Skeletal muscle satellite cell (primary cell): ENCODE measurements at regions not wholly inside any gene's neighbourhood (a gene's known extent, or its start where the extent isn't known, plus 50 kb on each side); places are given as distances from the start of the nearest gene placed in this dataset.
"Not testable (repeated sequence)": the region's sequence is repeated elsewhere in the genome, so short reads cannot be mapped to it uniquely, and the experiment has no call there.

Experiments
- H3K27me3 ChIP-seq: 2 replicates; pipeline ENCODE4 v1.7.0; 2013; ENCODE audit warnings: low read length; ENCODE audit not compliant: control insufficient read depth, insufficient read depth
- H3K36me3 ChIP-seq: 2 replicates; pipeline ENCODE4 v1.7.0; 2013; ENCODE audit warnings: mild to moderate bottlenecking, control low read depth, low read length; ENCODE audit not compliant: insufficient read depth
- H3K4me1 ChIP-seq: 2 replicates; pipeline ENCODE4 v1.7.0; 2013; ENCODE audit warnings: low read length; ENCODE audit not compliant: control insufficient read depth, insufficient read depth
- H3K4me2 ChIP-seq: 2 replicates; pipeline ENCODE4 v1.7.0; 2013; ENCODE audit warnings: mild to moderate bottlenecking, low read length
- H3K4me3 ChIP-seq: 2 replicates; pipeline ENCODE4 v1.7.0; 2013; ENCODE audit warnings: low read length
- H3K9ac ChIP-seq: 2 replicates; pipeline ENCODE4 v1.7.0; 2013; ENCODE audit warnings: mild to moderate bottlenecking, low read depth, low read length, moderate library complexity
- H3K9me3 ChIP-seq: replicated peaks from 2 replicates; pipeline ENCODE4 v1.7.0; 2013; ENCODE audit warnings: mild to moderate bottlenecking, control low read depth, low read length

DNA sequence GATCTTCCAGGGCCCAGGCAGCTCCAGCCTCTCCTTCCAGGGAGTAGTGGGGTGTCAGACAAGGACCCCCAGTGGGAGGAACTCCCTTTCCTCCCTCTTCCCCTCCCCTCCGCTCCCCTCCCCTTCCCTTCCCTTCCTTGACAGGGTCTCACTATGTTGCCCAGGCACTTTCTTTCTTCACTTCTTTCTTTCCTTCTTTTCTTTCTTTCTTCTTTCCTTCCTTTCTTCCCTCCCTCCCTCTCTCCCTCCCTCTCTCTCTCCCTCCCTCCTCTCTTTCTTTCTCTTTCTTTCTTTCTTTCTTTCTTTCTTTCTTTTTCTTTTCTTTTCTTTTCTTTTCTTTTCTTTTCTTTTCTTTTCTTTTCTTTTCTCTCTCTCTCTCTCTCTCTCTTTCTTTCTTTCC lies 76.6 kb upstream of the LYZL2 start:
- H3K36me3 ChIP-seq, H3K4me3 ChIP-seq: not testable (repeated sequence)

DNA sequence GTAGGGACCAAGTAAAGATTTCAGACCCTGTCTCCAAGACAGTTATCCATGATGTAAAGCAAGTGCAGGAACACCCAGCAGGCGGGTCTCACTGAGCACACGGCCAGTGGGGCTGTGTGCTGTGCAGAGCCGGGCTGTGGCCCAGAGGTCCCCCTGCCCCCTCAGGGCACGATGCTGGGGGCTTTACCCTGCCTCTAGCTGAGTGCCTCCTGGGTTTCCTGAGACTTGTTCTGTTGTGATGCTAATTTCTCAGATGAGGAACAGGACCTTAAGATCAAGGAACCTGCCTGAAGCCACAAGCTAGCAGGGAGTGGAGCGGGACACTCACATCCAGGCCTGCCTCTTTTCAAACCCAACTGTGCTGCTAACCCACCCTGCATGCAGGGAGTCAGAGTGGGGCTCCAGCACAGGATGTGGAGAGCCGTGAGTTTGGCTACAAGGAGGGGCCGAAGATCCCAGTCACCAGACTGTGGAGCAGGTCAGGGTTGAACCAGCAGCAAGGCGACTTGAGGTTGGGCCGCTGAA lies 76.1 kb upstream of the LYZL2 start:
- peaks cover 15% of the 10 kb centered on the region for H3K4me1 ChIP-seq
- H3K4me2 ChIP-seq: no peak overlapping the region
- H3K9me3 ChIP-seq: no peaks in the 10 kb centered on the region
- peaks cover 3% of the 10 kb centered on the region for H3K27me3 ChIP-seq
- no peaks in the 10 kb centered on the region for H3K36me3 ChIP-seq
- no peak overlapping the region for H3K4me3 ChIP-seq
- no peak overlapping the region for H3K9ac ChIP-seq

More for the DNA sequence above, 76.6 kb upstream of the LYZL2 start:
- peaks cover 11% of the 10 kb centered on the region for H3K4me1 ChIP-seq
- H3K9ac ChIP-seq, H3K4me2 ChIP-seq, H3K27me3 ChIP-seq, H3K9me3 ChIP-seq: not testable (repeated sequence)

DNA sequence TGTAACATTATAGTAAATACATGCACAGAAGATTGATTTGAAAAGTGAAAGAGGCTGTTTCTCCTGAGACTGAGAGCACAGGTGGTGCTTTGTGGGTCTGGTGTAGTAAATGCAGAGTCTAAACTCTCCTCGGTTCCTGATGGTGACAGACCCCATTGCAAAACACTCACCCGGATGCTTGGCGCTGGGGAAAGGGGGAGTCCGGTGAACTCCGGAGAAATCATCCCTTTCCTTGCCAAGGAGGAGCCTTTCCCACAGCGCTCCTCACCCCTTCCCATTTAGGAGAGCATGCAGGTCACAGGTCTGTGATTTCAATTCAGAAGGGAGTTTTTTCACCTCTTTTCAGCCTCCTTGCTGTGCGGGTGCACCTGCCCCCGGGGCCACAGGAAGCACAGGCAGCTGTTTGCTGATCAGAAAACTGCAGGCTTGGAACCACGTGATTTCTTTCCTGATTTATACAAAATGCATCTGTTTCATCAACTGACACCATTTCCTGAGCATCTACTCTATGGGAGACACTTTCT lies 75.6 kb upstream of the LYZL2 start:
- Histone ChIP-seq H3K27me3 (peaks cover 3% of the 10 kb centered on the region), H3K9ac (no peak overlapping the region), H3K36me3 (no peaks in the 10 kb centered on the region), H3K4me2 (no peak overlapping the region), H3K4me1 (peaks cover 15% of the 10 kb centered on the region), H3K4me3 (no peak overlapping the region), H3K9me3 (no peaks in the 10 kb centered on the region)

- H3K27me3 ChIP-seq, H3K36me3 ChIP-seq, H3K9ac ChIP-seq, H3K9me3 ChIP-seq, H3K4me3 ChIP-seq, H3K4me2 ChIP-seq: not testable (repeated sequence)
- H3K4me1 ChIP-seq: peaks cover 15% of the 10 kb centered on the region
These were observed 75.1 kb upstream of the LYZL2 start for GRCh38 chr10:30704601-30705100.

DNA sequence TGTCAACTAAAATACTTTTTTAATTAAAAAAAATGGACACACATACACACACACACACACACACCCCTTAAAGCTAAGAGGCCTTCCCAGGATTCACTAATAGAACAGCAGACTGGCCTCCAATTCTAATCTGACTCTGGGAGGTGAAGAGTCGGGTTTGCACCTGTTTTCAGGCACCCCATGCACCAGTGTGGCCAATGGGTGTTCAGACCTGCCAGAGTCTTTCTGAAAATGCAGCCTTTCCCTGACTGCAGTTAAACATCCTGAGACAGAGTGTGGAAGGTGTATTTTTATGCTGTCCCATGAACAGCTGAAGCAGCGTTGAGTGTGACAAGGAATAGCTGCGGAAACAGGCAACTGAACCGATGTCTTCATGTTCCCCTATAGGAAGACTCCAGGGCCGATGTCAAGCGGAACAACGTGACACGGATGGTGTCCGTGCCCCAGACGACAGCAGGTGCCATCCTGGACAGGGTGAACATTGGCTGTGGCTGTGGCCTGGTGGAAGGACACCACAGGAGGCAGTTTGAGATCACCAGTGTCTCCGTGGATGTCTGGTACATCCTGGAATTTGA lies 74.6 kb upstream of the LYZL2 start:
- Histone ChIP-seq H3K4me3 (no peak overlapping the region), H3K4me1 (peaks cover 15% of the 10 kb centered on the region)

DNA sequence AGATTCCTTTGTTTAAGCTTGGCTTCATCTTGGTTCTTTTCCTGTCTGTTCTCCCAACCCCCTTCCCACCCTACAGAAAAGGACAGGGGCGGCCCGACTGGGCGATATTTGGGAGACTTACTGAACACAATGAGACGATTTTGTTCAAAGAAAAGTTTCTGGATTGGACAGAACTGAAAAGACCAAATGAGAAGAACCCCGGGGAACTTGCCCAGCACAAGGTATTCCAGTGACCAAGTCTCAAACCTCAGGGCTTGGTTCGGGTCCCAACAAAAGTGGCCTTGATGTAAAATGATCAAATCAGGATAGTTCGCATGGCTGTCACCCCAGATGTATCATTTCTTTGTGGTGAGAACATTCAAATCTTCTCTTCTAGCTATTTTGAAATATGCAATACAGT lies 73.9 kb upstream of the LYZL2 start:
- peaks cover 15% of the 10 kb centered on the region for H3K4me1 ChIP-seq
- not testable (repeated sequence) for H3K4me3 ChIP-seq, H3K4me2 ChIP-seq, H3K9ac ChIP-seq, H3K27me3 ChIP-seq, H3K36me3 ChIP-seq, H3K9me3 ChIP-seq

More for the DNA sequence above, 74.6 kb upstream of the LYZL2 start:
- Histone ChIP-seq H3K36me3 (no peaks in the 10 kb centered on the region), H3K9me3 (no peaks in the 10 kb centered on the region), H3K4me2 (no peak overlapping the region), H3K9ac (no peak overlapping the region), H3K27me3 (peaks cover 3% of the 10 kb centered on the region)

DNA sequence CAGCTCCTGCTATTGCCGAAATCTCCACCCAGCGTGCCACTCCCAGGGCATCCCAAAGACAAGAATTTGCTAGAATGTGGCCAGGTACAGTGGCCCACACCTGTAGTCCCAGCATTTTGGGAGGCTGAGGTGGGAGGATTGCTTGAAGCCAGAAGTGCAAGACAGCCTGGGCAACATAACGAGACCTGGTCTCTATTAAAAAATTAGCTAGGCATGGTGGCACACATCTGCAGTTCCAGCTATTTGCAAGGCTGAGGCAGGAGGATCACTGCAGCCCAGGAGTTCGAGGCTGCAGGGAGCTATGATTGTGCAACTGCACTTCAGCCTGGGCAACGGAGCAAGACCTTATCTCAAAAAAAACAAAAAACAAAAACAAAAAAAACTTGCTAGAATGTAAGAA lies 73.3 kb upstream of the LYZL2 start:
- no peak overlapping the region for H3K4me3 ChIP-seq
- H3K9ac ChIP-seq: no peak overlapping the region
- peaks cover 15% of the 10 kb centered on the region for H3K4me1 ChIP-seq
- H3K4me2 ChIP-seq: no peak overlapping the region
- H3K9me3 ChIP-seq: no peaks in the 10 kb centered on the region
- no peaks in the 10 kb centered on the region for H3K36me3 ChIP-seq
- H3K27me3 ChIP-seq: peaks cover 3% of the 10 kb centered on the region

GRCh38 chr10:30701451-30702173 lies 72.1 kb upstream of the LYZL2 start:
- Histone ChIP-seq H3K27me3 (peaks cover 3% of the 10 kb centered on the region), H3K4me3 (peak overlapping the region; percentile 44), H3K9me3 (no peaks in the 10 kb centered on the region), H3K4me1 (peaks cover 15% of the 10 kb centered on the region), H3K9ac (no peak overlapping the region), H3K4me2 (peak overlapping the region; percentile 67), H3K36me3 (no peaks in the 10 kb centered on the region)

- Histone ChIP-seq H3K4me1 (peaks cover 28% of the 10 kb centered on the region), H3K4me2 (no peak overlapping the region), H3K36me3 (no peaks in the 10 kb centered on the region), H3K27me3 (no peaks in the 10 kb centered on the region), H3K9me3 (no peaks in the 10 kb centered on the region), H3K9ac (no peak overlapping the region), H3K4me3 (no peak overlapping the region)
These were observed 68.3 kb upstream of the LYZL2 start for GRCh38 chr10:30697806-30698205.

GRCh38 chr10:30697221-30697620 lies 67.7 kb upstream of the LYZL2 start:
- H3K36me3 ChIP-seq, H3K4me2 ChIP-seq, H3K9ac ChIP-seq, H3K4me3 ChIP-seq, H3K27me3 ChIP-seq, H3K9me3 ChIP-seq: not testable (repeated sequence)
- H3K4me1 ChIP-seq: peaks cover 32% of the 10 kb centered on the region

- H3K27me3 ChIP-seq, H3K36me3 ChIP-seq, H3K4me3 ChIP-seq, H3K4me2 ChIP-seq, H3K9me3 ChIP-seq, H3K9ac ChIP-seq: not testable (repeated sequence)
- H3K4me1 ChIP-seq: peaks cover 32% of the 10 kb centered on the region
These were observed 67.0 kb upstream of the LYZL2 start for GRCh38 chr10:30696416-30697185.
